Hepatocyte (in vitro differentiated cells): ENCODE measurements at regions not wholly inside any gene's neighbourhood (a gene's known extent, or its start where the extent isn't known, plus 50 kb on each side); places are given as distances from the start of the nearest gene placed in this dataset.

Experiments used
- EZH2 ChIP-seq: fragments of 200-600 bp; sonication (generic); IDR thresholded peaks from 2 replicates; pipeline ENCODE4 v1.6.1; 2016; ENCODE audit warnings: antibody characterized with exemption, mild to moderate bottlenecking, borderline replicate concordance
- EZH2phosphoT487 ChIP-seq: fragments of 200-600 bp; sonication (generic); IDR thresholded peaks from one replicate; pipeline ENCODE4 v1.6.1; 2018; ENCODE audit warnings: antibody characterized with exemption, mild to moderate bottlenecking, low read depth, moderate library complexity; ENCODE audit not compliant: unreplicated experiment, severe bottlenecking
- TF ChIP-seq, protein P1 (sequence below): fragments of 200-600 bp; sonication (generic); IDR thresholded peaks from 2 replicates; pipeline ENCODE4 v1.5.1; 2016; ENCODE audit warnings: antibody characterized with exemption, mild to moderate bottlenecking; ENCODE audit not compliant: poor library complexity

DNA sequence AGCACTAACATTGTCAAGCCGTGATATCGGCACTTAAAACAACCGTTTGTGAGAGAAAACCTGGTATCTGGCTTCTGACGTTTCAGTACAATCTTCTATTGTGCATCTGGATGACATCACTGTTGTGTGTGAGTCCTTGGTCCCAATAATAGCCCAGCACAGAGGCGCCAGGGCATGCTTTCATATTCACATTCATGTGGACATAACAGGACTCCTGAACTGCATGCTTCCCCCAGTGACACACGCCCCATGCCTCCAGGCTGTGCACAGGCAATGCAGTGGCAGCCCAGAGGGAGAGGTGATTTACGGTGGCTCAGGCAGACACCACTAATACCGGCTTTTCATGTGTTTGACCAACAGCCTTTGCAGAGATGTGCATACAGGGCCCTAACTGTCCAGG, 58.1 kb downstream of the MRPL57 start:
- TF ChIP-seq, protein P1, sequence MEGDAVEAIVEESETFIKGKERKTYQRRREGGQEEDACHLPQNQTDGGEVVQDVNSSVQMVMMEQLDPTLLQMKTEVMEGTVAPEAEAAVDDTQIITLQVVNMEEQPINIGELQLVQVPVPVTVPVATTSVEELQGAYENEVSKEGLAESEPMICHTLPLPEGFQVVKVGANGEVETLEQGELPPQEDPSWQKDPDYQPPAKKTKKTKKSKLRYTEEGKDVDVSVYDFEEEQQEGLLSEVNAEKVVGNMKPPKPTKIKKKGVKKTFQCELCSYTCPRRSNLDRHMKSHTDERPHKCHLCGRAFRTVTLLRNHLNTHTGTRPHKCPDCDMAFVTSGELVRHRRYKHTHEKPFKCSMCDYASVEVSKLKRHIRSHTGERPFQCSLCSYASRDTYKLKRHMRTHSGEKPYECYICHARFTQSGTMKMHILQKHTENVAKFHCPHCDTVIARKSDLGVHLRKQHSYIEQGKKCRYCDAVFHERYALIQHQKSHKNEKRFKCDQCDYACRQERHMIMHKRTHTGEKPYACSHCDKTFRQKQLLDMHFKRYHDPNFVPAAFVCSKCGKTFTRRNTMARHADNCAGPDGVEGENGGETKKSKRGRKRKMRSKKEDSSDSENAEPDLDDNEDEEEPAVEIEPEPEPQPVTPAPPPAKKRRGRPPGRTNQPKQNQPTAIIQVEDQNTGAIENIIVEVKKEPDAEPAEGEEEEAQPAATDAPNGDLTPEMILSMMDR, result no peak
- TF ChIP-seq EZH2 (no peak), EZH2phosphoT487 (no peak)
